PC-9 (cell line): ENCODE measurements at regions not wholly inside any gene's neighbourhood (a gene's known extent, or its start where the extent isn't known, plus 50 kb on each side); places are given as distances from the start of the nearest gene placed in this dataset.

Experiments used
- BruUV-seq: library from RNA; stranded (reverse); fragments of 400-500 nt; replicated peaks from 2 replicates; lab custom pipeline; 2021; lab: Mats Ljungman, UMichigan
- CTCF ChIA-PET: fragments of 300-600 bp; sonication (Branson Sonifier 250); formaldehyde crosslinking; loops from one replicate; lab custom pipeline; 2022; ENCODE audit warnings: antibody characterized with exemption; lab: Charles Lee
- POLR2A ChIA-PET: fragments of 300-600 bp; sonication (Branson Sonifier 250); formaldehyde crosslinking; loops from one replicate; lab custom pipeline; 2022; ENCODE audit warnings: antibody characterized with exemption; ENCODE audit not compliant: unreplicated experiment; lab: Charles Lee
- DNase-seq, 2 experiments: peaks; one replicate each; pipeline versions ENCODE4 v3.0.0 to v3.0.0-alpha.2; 2015 to 2022; ENCODE audit warnings: mixed read lengths in 1 of 2
- H2AFZ ChIP-seq: fragments of 200-600 bp; sonication (generic); 2 replicates; pipeline ENCODE4 v1.8.1; 2017; ENCODE audit warnings: antibody characterized with exemption
- H3F3A ChIP-seq: fragments of 200-600 bp; sonication (generic); 2 replicates; pipeline ENCODE4 v1.8.1; 2017; ENCODE audit warnings: antibody characterized with exemption, mild to moderate bottlenecking, low read depth; ENCODE audit not compliant: insufficient read depth
- H3K27ac ChIP-seq: fragments of 200-600 bp; sonication (generic); 2 replicates; pipeline ENCODE4 v1.6.1; 2016; ENCODE audit warnings: mixed run types
- H3K27me3 ChIP-seq: fragments of 200-600 bp; sonication (generic); 2 replicates; pipeline ENCODE4 v1.6.1; 2016; ENCODE audit warnings: low read depth, mixed run types; ENCODE audit not compliant: insufficient read depth
- H3K36me3 ChIP-seq: fragments of 200-600 bp; sonication (generic); 2 replicates; pipeline ENCODE4 v1.6.1; 2016; ENCODE audit warnings: low read depth, mixed run types
- H3K4me1 ChIP-seq: fragments of 200-600 bp; sonication (generic); replicated peaks from 2 replicates; pipeline ENCODE4 v1.6.1; 2016; ENCODE audit warnings: mixed run types; ENCODE audit not compliant: insufficient read depth
- H3K4me2 ChIP-seq: fragments of 200-600 bp; sonication (generic); 2 replicates; pipeline ENCODE4 v1.6.1; 2017; ENCODE audit warnings: mixed run types
- H3K4me3 ChIP-seq: fragments of 200-600 bp; sonication (generic); 2 replicates; pipeline ENCODE4 v1.6.1; 2016; ENCODE audit warnings: mixed run types
- H3K79me2 ChIP-seq: fragments of 200-600 bp; sonication (generic); 2 replicates; pipeline ENCODE4 v1.6.1; 2017; ENCODE audit warnings: low read depth, mixed run types
- H3K9me2 ChIP-seq: fragments of 200-600 bp; sonication (generic); 2 replicates; pipeline ENCODE4 v1.8.1; 2017; ENCODE audit warnings: mild to moderate bottlenecking; ENCODE audit not compliant: insufficient read depth
- H3K9me3 ChIP-seq: fragments of 200-600 bp; sonication (generic); 2 replicates; pipeline ENCODE4 v1.8.1; 2016; ENCODE audit warnings: low read depth; ENCODE audit not compliant: insufficient read depth
- H4K20me1 ChIP-seq: fragments of 200-600 bp; sonication (generic); 2 replicates; pipeline ENCODE4 v1.8.1; 2017; ENCODE audit not compliant: insufficient read depth
- CTCF ChIP-seq: fragments of 200-600 bp; sonication (generic); conservative IDR thresholded peaks from 2 replicates; pipeline ENCODE4 v1.6.1; 2017; ENCODE audit warnings: mixed run types, antibody characterized with exemption, mild to moderate bottlenecking, moderate library complexity
- EZH2 ChIP-seq: fragments of 200-600 bp; sonication (generic); IDR thresholded peaks from 2 replicates; pipeline ENCODE4 v1.8.0; 2017; ENCODE audit warnings: antibody characterized with exemption, low read depth
- intact Hi-C: fragments of 100-400 bp; cut with micrococcal nuclease; formaldehyde crosslinking; loops from one replicate; pipeline ENCODE4 v1.10.0; 2022; ENCODE audit not compliant: unreplicated experiment

GRCh38 chr1:87553511-87553910 lies 224.8 kb downstream of the LMO4 start:
- DNase-seq = no peak
- no peaks in the 10 kb centered on the region for H3K9me3 ChIP-seq
- H3K27ac ChIP-seq = no peak overlapping the region
- TF ChIP-seq EZH2 = no peak
- TF ChIP-seq CTCF = no peak
- no peak overlapping the region for H2AFZ ChIP-seq
- no peaks in the 10 kb centered on the region for H3K36me3 ChIP-seq
- H3K27me3 ChIP-seq = no peaks in the 10 kb centered on the region
- H3K9me2 ChIP-seq = no peaks in the 10 kb centered on the region
- intact Hi-C loops = no loop called here
- no peak overlapping the region for H3K4me2 ChIP-seq
- H3K79me2 ChIP-seq = no peaks in the 10 kb centered on the region
- BruUV-seq = no TSS peak
- H4K20me1 ChIP-seq = no peaks in the 10 kb centered on the region
- H3K4me1 ChIP-seq = no peaks in the 10 kb centered on the region
- H3F3A ChIP-seq = no peaks in the 10 kb centered on the region
- ChIA-PET CTCF (no interaction called here), POLR2A (no interaction called here)
- no peak overlapping the region for H3K4me3 ChIP-seq

- no peaks in the 10 kb centered on the region for H3K36me3 ChIP-seq
- H3K79me2 ChIP-seq = no peaks in the 10 kb centered on the region
- H3K4me1 ChIP-seq = no peaks in the 10 kb centered on the region
- no peaks in the 10 kb centered on the region for H3K9me3 ChIP-seq
- no peak for DNase-seq
- no peak overlapping the region for H3K4me3 ChIP-seq
- no TSS peak for BruUV-seq
- intact Hi-C loops = no loop called here
- H3K27me3 ChIP-seq = no peaks in the 10 kb centered on the region
- ChIA-PET POLR2A (no interaction called here), CTCF (no interaction called here)
- H3K4me2 ChIP-seq = no peak overlapping the region
- H3F3A ChIP-seq = no peaks in the 10 kb centered on the region
- no peak for TF ChIP-seq EZH2
- no peak for TF ChIP-seq CTCF
- H2AFZ ChIP-seq = no peak overlapping the region
- H4K20me1 ChIP-seq = no peaks in the 10 kb centered on the region
- no peaks in the 10 kb centered on the region for H3K9me2 ChIP-seq
- no peak overlapping the region for H3K27ac ChIP-seq
Measured at GRCh38 chr1:87555366-87555765, 226.7 kb downstream of the LMO4 start.

- CTCF ChIA-PET = no interaction called here
Measured at GRCh38 chr1:87556326-87556725, 227.6 kb downstream of the LMO4 start.

More at GRCh38 chr1:87556326-87556725, 227.6 kb downstream of the LMO4 start:
- H3K27ac ChIP-seq = no peak overlapping the region
- no peaks in the 10 kb centered on the region for H3K79me2 ChIP-seq
- TF ChIP-seq CTCF (no peak), EZH2 (no peak)
- H3K9me2 ChIP-seq = no peaks in the 10 kb centered on the region
- POLR2A ChIA-PET = no interaction called here
- H3K4me2 ChIP-seq = no peak overlapping the region
- DNase-seq = no peak
- no peaks in the 10 kb centered on the region for H3K36me3 ChIP-seq
- no TSS peak for BruUV-seq
- no peaks in the 10 kb centered on the region for H3K4me1 ChIP-seq
- no peaks in the 10 kb centered on the region for H3F3A ChIP-seq
- intact Hi-C loops = no loop called here
- no peaks in the 10 kb centered on the region for H3K27me3 ChIP-seq
- H4K20me1 ChIP-seq = no peaks in the 10 kb centered on the region
- no peaks in the 10 kb centered on the region for H3K9me3 ChIP-seq
- no peak overlapping the region for H2AFZ ChIP-seq
- H3K4me3 ChIP-seq = no peak overlapping the region
